ENCODE measurements at regions not wholly inside any gene's neighbourhood (a gene's known extent, or its start where the extent isn't known, plus 50 kb on each side); places are given as distances from the start of the nearest gene placed in this dataset.

GRCh38 chr5:125888358-125888757, 534.9 kb upstream of the GRAMD2B start:
- Histone ChIP-seq H3F3A (ENCODE audit: low read depth) (no peaks in the 10 kb centered on the region), H4K20me1 (ENCODE audit: low read depth) (no peaks in the 10 kb centered on the region), H3K4me1 (no peaks in the 10 kb centered on the region), H3K79me2 (ENCODE audit: low read depth) (no peaks in the 10 kb centered on the region), H3K27ac (no peak overlapping the region), H3K36me3 (no peaks in the 10 kb centered on the region), H2AFZ (replicated peaks) (no peak overlapping the region), H3K4me2 (no peak overlapping the region), H3K9me3 (ENCODE audit: low read depth) (no peaks in the 10 kb centered on the region), H3K9ac (no peak overlapping the region), H3K4me3 (no peak overlapping the region), H3K27me3 (no peaks in the 10 kb centered on the region)
- no peak for TF ChIP-seq EZH2 (IDR thresholded peaks at IDR 0.05)
- no peak for TF ChIP-seq CTCF (IDR thresholded peaks at IDR 0.05)
- TF ChIP-seq EZH2phosphoT487 (IDR thresholded peaks at IDR 0.05): no peak
- no peak overlapping the region for H3K27ac Mint-ChIP-seq
- no peaks in the 10 kb centered on the region for H3K4me1 Mint-ChIP-seq
- no peaks in the 10 kb centered on the region for H3K36me3 Mint-ChIP-seq
- no peak for DNase-seq (ENCODE audit: low spot score)
- no peak overlapping the region for H3K4me3 Mint-ChIP-seq
- H3K9me3 Mint-ChIP-seq: peaks cover 4% of the 10 kb centered on the region
- no peaks in the 10 kb centered on the region for H3K27me3 Mint-ChIP-seq (ENCODE audit: insufficient read depth, low read depth)

GRCh38 chr5:125890511-125890931, 532.7 kb upstream of the GRAMD2B start:
- Mint-ChIP-seq H3K27ac (no peak overlapping the region), H3K36me3 (no peaks in the 10 kb centered on the region), H3K27me3 (ENCODE audit: insufficient read depth, low read depth) (no peaks in the 10 kb centered on the region), H3K4me3 (no peak overlapping the region), H3K4me1 (peaks cover 2% of the 10 kb centered on the region), H3K9me3 (peaks cover 4% of the 10 kb centered on the region)
- TF ChIP-seq CTCF (IDR thresholded peaks at IDR 0.05) (no peak), EZH2phosphoT487 (IDR thresholded peaks at IDR 0.05) (no peak), EZH2 (IDR thresholded peaks at IDR 0.05) (no peak)
- Histone ChIP-seq H3K4me3 (no peak overlapping the region), H3F3A (ENCODE audit: low read depth) (no peaks in the 10 kb centered on the region), H2AFZ (replicated peaks) (no peak overlapping the region), H4K20me1 (ENCODE audit: low read depth) (no peaks in the 10 kb centered on the region), H3K4me2 (no peak overlapping the region), H3K27me3 (no peaks in the 10 kb centered on the region), H3K9ac (no peak overlapping the region), H3K4me1 (no peaks in the 10 kb centered on the region), H3K9me3 (ENCODE audit: low read depth) (no peaks in the 10 kb centered on the region), H3K27ac (no peak overlapping the region), H3K36me3 (no peaks in the 10 kb centered on the region), H3K79me2 (ENCODE audit: low read depth) (no peaks in the 10 kb centered on the region)
- DNase-seq (ENCODE audit: low spot score): no peak

- no peaks in the 10 kb centered on the region for H4K20me1 ChIP-seq (ENCODE audit: low read depth)
- H2AFZ ChIP-seq (replicated peaks): no peak overlapping the region
- H3K27me3 ChIP-seq: no peaks in the 10 kb centered on the region
- H3K4me3 ChIP-seq: no peak overlapping the region
- TF ChIP-seq CTCF (IDR thresholded peaks at IDR 0.05) (no peak), EZH2 (IDR thresholded peaks at IDR 0.05) (no peak), EZH2phosphoT487 (IDR thresholded peaks at IDR 0.05) (no peak)
- no peak for DNase-seq (ENCODE audit: low spot score)
- H3K4me1 Mint-ChIP-seq: peaks cover 2% of the 10 kb centered on the region
- no peak overlapping the region for H3K4me2 ChIP-seq
- H3K4me3 Mint-ChIP-seq: no peak overlapping the region
- no peaks in the 10 kb centered on the region for H3K36me3 ChIP-seq
- H3K27ac Mint-ChIP-seq: no peak overlapping the region
- H3K9me3 Mint-ChIP-seq: peaks cover 4% of the 10 kb centered on the region
- H3K36me3 Mint-ChIP-seq: no peaks in the 10 kb centered on the region
- no peak overlapping the region for H3K9ac ChIP-seq
- no peaks in the 10 kb centered on the region for H3K9me3 ChIP-seq (ENCODE audit: low read depth)
- no peaks in the 10 kb centered on the region for H3K79me2 ChIP-seq (ENCODE audit: low read depth)
- H3K27ac ChIP-seq: no peak overlapping the region
- no peaks in the 10 kb centered on the region for H3F3A ChIP-seq (ENCODE audit: low read depth)
- no peaks in the 10 kb centered on the region for H3K27me3 Mint-ChIP-seq (ENCODE audit: insufficient read depth, low read depth)
- no peaks in the 10 kb centered on the region for H3K4me1 ChIP-seq
These were observed 532.0 kb upstream of the GRAMD2B start for GRCh38 chr5:125891061-125891725.
